Gastroesophageal sphincter (tissue), 4 donors: ENCODE measurements at regions not wholly inside any gene's neighbourhood (a gene's known extent, or its start where the extent isn't known, plus 50 kb on each side); places are given as distances from the start of the nearest gene placed in this dataset.
"Not testable (repeated sequence)": the region's sequence is repeated elsewhere in the genome, so short reads cannot be mapped to it uniquely, and the experiment has no call there.

Experiments
- ATAC-seq: fragments of 150-250 bp; one replicate; pipeline ENCODE4 v1.9.1; 2016; ENCODE audit warnings: mild to moderate bottlenecking, moderate library complexity
- H3K27ac ChIP-seq, 4 donors: fragments of 200-600 bp; sonication (generic) in 3 of 4; 1 replicate in 3 of 4; 2 replicates in 1 of 4; pipeline ENCODE4 v1.5.1; 2016 to 2019
- H3K27me3 ChIP-seq: fragments of 200-600 bp; sonication (generic); one replicate; pipeline ENCODE4 v1.5.1; 2019
- H3K36me3 ChIP-seq, 2 donors: fragments of 200-600 bp; sonication (generic); one replicate each; pipeline ENCODE4 v1.5.1; 2019; ENCODE audit warnings: control low read depth in 1 of 2
- H3K4me1 ChIP-seq, 3 donors: fragments of 200-600 bp; sonication (generic); 1 replicate in 2 of 3; 2 replicates in 1 of 3; pipeline ENCODE4 v1.5.1; 2016 to 2019; ENCODE audit warnings: control low read depth in 2 of 3
- H3K4me3 ChIP-seq, 2 donors: fragments of 200-600 bp; sonication (generic); one replicate each; pipeline ENCODE4 v1.5.1; 2019; ENCODE audit warnings: mild to moderate bottlenecking in 1 of 2, moderate library complexity in 1 of 2
- H3K9me3 ChIP-seq, 3 donors: fragments of 200-600 bp; sonication (generic); one replicate each; pipeline ENCODE4 v1.5.1; 2017 to 2019; ENCODE audit warnings: control low read depth in 2 of 3
- EP300 ChIP-seq: sonication (generic); formaldehyde crosslinking; IDR thresholded peaks from one replicate; pipeline ENCODE4 v1.6.1; 2017; ENCODE audit warnings: antibody characterized with exemption, mild to moderate bottlenecking
- POLR2A ChIP-seq, 2 donors: fragments of 450-650 bp; IDR thresholded peaks; one replicate each; pipeline ENCODE4 v1.6.1; 2017; ENCODE audit warnings: antibody characterized with exemption in 2 of 2, mild to moderate bottlenecking in 2 of 2, moderate library complexity in 1 of 2
- POLR2AphosphoS5 ChIP-seq: sonication (generic); formaldehyde crosslinking; IDR thresholded peaks from one replicate; pipeline ENCODE4 v1.6.1; 2017; ENCODE audit warnings: antibody characterized with exemption
- WGBS, 2 donors: methylation state at CpG; one replicate each; pipeline ENCODE4 v1.1.5; 2018; ENCODE audit warnings: low coverage in 1 of 2; 5-methylcytosine and 5-hydroxymethylcytosine counted together
- TF ChIP-seq, protein P1 (sequence below), 4 experiments: fragments of 200-600 bp in 2 of 4; fragments of 450-650 bp in 2 of 4; sonication (generic) in 1 of 4; IDR thresholded peaks; one replicate each; pipeline ENCODE4 v1.5.1; 2017 to 2019; ENCODE audit warnings: antibody characterized with exemption in 4 of 4, mild to moderate bottlenecking in 2 of 4, moderate library complexity in 2 of 4

DNA sequence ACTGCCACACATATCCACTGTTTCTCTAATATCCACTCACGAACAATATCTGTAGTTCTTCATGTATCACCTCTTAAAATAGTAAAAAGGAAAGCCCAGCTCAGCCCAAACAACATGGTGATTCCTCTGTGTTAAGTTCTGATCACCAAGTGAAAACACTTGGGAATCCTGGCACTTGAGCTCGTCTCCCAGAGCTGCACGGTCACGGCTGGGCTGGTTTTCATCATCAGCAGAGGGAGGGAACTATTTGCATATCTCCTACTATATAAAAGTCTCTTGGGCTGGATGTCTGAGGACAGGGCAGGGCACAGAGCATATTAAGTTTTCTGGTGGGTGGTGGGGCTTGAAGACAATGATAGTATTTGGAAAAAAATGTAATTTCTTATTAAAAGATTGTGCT, 870.6 kb downstream of the TMEM121 start:
- Histone ChIP-seq H3K36me3 (no peaks in the 10 kb centered on the region), H3K27me3 (peaks cover 25% of the 10 kb centered on the region), H3K27ac (no peak overlapping the region), H3K9me3 (no peaks in the 10 kb centered on the region), H3K4me3 (no peak overlapping the region), H3K4me1 (no peaks in the 10 kb centered on the region)
- TF ChIP-seq, protein P1, sequence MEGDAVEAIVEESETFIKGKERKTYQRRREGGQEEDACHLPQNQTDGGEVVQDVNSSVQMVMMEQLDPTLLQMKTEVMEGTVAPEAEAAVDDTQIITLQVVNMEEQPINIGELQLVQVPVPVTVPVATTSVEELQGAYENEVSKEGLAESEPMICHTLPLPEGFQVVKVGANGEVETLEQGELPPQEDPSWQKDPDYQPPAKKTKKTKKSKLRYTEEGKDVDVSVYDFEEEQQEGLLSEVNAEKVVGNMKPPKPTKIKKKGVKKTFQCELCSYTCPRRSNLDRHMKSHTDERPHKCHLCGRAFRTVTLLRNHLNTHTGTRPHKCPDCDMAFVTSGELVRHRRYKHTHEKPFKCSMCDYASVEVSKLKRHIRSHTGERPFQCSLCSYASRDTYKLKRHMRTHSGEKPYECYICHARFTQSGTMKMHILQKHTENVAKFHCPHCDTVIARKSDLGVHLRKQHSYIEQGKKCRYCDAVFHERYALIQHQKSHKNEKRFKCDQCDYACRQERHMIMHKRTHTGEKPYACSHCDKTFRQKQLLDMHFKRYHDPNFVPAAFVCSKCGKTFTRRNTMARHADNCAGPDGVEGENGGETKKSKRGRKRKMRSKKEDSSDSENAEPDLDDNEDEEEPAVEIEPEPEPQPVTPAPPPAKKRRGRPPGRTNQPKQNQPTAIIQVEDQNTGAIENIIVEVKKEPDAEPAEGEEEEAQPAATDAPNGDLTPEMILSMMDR (IDR thresholded peaks at IDR 0.05): no peak
- no peak for TF ChIP-seq POLR2A (IDR thresholded peaks at IDR 0.05)
- TF ChIP-seq EP300: no peak
- no peak for TF ChIP-seq POLR2AphosphoS5
- WGBS, 2 donors: 55 to 75% methylated on average over 4 of the region's 4 CpGs
- ATAC-seq: no peak

DNA sequence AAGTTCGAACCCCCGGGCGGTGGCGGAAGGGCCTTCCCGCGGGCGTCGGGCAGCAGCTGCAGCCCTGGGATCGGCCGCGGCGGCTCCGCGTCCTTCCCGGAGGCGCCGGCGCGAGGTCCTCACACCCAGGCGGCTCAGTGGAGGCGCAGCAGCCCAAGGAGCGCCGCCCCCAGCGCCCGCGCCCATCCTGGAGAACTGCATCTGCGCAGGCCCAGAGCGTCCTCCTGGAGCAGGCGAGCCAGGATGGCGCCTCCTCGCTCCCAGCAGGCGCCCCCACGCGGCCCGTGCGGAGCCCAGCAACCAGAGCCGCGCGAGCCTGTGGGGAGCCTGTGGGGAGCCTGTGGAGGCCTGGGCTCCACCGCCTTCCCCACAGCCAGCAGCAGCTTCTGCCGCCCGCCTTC, 872.5 kb downstream of the TMEM121 start:
- ATAC-seq, H3K36me3 ChIP-seq, H3K4me3 ChIP-seq, H3K27ac ChIP-seq, H3K9me3 ChIP-seq, H3K4me1 ChIP-seq: not testable (repeated sequence)
- H3K27me3 ChIP-seq: peaks cover 13% of the 10 kb centered on the region
- WGBS, 2 donors: no CpG with 5 or more reads among the region's 42 CpGs

DNA sequence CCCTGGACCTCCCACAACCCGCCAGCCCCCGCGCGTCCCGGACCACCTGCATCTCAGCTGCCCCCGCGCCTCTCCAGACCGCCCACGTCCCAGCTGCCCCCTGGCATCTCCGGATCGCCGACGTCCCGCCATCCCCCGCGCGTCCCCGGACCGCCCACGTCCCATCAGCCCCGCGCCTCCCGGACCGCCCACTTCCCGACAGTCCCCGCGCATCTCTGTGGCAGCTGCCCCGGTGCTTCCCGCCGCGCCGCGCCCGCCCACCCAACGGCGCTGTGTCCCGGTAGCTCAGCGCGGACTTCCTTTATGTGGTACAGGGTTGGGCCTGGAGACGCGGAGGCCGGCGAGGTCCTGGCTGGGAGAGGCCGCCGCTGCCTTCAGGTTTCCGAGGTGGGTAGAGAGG, 874.9 kb downstream of the TMEM121 start:
- peaks cover 13% of the 10 kb centered on the region for H3K27me3 ChIP-seq
- not testable (repeated sequence) for H3K9me3 ChIP-seq, H3K4me3 ChIP-seq, ATAC-seq, H3K36me3 ChIP-seq, H3K4me1 ChIP-seq, H3K27ac ChIP-seq
- no CpG with 5 or more reads among the region's 46 CpGs for WGBS, 2 donors

DNA sequence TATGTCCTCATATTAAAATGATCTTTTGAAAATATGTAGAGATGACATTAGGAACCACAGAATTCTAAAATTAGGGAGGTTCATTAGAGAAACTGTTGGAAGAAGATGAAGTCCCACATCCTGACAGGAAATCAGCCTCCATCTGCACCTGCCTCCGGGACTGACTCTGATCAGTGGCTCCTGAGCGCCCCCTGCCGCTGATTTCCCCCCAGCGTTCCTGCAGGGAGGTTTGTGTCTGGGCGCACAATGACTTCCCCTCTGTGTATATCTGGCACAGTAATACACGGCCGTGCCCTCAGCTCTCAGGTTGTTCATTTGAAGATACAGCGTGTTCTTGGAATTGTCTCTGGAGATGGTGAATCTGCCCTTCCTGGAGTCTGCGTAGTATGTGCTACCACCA, 883.8 kb downstream of the TMEM121 start:
- WGBS, 2 donors: 17 to 58% methylated on average over 1 to 2 of the region's 9 CpGs
- H3K36me3 ChIP-seq, ATAC-seq, H3K9me3 ChIP-seq, H3K27ac ChIP-seq, H3K27me3 ChIP-seq, H3K4me1 ChIP-seq, H3K4me3 ChIP-seq: not testable (repeated sequence)

DNA sequence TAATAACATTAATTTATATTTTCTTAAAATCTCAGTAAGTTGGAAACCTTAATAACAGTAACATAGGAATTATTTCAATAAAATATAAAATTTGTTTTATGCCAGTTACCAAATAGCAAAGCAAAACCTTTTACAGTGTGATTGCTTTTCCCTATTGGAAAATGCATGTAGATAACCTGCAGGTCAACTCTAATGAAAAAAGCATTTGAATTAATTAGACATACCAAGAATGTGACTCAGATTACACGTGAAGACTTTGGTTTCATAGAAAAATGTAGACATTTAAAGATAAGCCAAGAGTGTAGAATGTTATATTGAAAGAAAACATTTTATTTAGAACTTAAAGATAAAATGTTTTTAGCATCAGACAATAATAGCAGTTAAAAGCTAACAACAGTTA, 888.1 kb downstream of the TMEM121 start:
- no peak for TF ChIP-seq POLR2A (IDR thresholded peaks at IDR 0.05)
- ATAC-seq: no peak
- H3K4me3 ChIP-seq: no peak overlapping the region
- no peak overlapping the region for H3K27ac ChIP-seq
- no peaks in the 10 kb centered on the region for H3K4me1 ChIP-seq
- H3K27me3 ChIP-seq: no peaks in the 10 kb centered on the region
- H3K36me3 ChIP-seq: no peaks in the 10 kb centered on the region
- 0 to 33% methylated on average over 1 of the region's 1 CpG for WGBS, 2 donors
- H3K9me3 ChIP-seq: no peaks in the 10 kb centered on the region

DNA sequence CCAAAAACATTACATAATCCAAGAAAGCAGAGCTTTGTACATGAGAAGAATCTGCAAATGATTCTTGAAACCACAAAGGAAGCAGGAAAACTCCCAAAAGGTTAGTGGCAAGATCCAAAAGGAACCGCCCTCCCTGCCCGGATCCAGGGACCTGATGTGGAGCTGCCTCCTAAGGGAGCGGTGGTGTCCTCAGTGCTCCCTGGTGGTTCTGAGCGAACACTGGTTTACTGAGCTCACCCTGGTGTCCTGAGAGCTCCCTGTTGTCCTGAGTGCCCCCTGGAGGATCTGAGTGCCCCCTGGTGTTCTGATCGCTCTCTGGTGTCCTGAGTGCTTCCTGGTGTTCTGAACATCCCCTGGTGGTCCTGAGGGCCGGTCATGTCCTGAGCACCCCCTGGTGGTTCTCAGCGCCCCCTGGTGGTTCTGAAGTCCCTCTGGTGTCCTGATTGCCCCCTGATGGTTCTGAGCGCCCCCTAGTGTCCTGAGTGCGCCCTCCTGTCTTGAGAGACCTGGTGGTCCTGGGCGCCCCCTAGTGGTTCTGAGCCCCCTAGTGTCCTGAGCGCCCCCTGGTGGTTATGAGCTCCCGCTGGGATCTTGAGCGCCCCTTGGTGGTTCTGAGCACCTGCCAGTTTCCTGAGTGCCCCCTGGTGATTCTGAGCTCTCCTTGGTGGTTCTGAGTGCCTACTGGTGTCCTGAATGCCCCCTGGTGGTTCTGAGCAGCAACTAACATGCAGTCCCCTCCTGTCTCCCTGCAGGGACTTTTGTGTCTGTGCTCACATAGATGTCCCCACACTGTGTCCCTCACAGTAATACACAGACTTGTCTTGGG, 891.1 kb downstream of the TMEM121 start:
- ATAC-seq: no peak
- 70% methylated on average over 4 of the region's 13 CpGs; no CpG with 5 or more reads in 1 of the 2 donors for WGBS, 2 donors
- no peaks in the 10 kb centered on the region for H3K4me1 ChIP-seq

More for the DNA sequence above, 891.1 kb downstream of the TMEM121 start:
- TF ChIP-seq POLR2A (IDR thresholded peaks at IDR 0.05) (no peak), EP300 (no peak), POLR2AphosphoS5 (no peak)
- TF ChIP-seq, protein P1 (IDR thresholded peaks at IDR 0.05): peak in 1 of 4 experiments; percentile 41
- no peak overlapping the region for H3K4me3 ChIP-seq
- no peaks in the 10 kb centered on the region for H3K36me3 ChIP-seq
- H3K27ac ChIP-seq: no peak overlapping the region
- no peaks in the 10 kb centered on the region for H3K9me3 ChIP-seq
- H3K27me3 ChIP-seq: peaks cover 10% of the 10 kb centered on the region
